ENCODE measurements at regions not wholly inside any gene's neighbourhood (a gene's known extent, or its start where the extent isn't known, plus 50 kb on each side); places are given as distances from the start of the nearest gene placed in this dataset.

DNA sequence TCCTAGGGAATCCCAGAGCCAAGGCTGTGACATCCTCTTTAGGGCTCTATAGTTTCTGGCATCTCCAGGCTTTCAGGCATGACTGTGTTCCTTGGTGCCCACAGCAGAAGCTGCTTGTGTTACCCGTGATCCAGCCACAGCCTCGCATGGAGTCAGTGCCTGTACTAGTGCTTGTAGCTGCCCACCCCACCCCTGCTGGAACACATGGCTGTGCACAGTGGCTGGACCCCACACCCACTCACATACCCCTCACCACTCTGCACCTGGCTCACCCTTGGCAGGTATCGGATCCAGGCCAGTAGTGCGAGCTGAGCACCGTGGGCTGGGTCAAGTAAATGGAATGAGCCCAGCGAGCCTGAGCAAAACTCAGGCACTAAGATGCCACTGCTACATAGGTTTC, 934.7 kb upstream of the PRMT6 start:
- TF ChIP-seq, protein P1, sequence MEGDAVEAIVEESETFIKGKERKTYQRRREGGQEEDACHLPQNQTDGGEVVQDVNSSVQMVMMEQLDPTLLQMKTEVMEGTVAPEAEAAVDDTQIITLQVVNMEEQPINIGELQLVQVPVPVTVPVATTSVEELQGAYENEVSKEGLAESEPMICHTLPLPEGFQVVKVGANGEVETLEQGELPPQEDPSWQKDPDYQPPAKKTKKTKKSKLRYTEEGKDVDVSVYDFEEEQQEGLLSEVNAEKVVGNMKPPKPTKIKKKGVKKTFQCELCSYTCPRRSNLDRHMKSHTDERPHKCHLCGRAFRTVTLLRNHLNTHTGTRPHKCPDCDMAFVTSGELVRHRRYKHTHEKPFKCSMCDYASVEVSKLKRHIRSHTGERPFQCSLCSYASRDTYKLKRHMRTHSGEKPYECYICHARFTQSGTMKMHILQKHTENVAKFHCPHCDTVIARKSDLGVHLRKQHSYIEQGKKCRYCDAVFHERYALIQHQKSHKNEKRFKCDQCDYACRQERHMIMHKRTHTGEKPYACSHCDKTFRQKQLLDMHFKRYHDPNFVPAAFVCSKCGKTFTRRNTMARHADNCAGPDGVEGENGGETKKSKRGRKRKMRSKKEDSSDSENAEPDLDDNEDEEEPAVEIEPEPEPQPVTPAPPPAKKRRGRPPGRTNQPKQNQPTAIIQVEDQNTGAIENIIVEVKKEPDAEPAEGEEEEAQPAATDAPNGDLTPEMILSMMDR (IDR thresholded peaks at IDR 0.05; ENCODE audit: low read length, missing control alignments) = no peak
- no peak overlapping the region for H3K4me3 ChIP-seq (replicated peaks; ENCODE audit: low read depth, low read length)
- DNase-seq (ENCODE audit: low read depth) = no peak

GRCh38 chr1:106134561-106134960, 921.9 kb upstream of the PRMT6 start:
- H3K4me3 ChIP-seq (replicated peaks; ENCODE audit: low read depth, low read length) = no peak overlapping the region
- no peak for DNase-seq (ENCODE audit: low read depth)
- TF ChIP-seq, protein P1 (IDR thresholded peaks at IDR 0.05; ENCODE audit: low read length, missing control alignments) = no peak

- DNase-seq (ENCODE audit: low read depth) = no peak
- H3K4me3 ChIP-seq (replicated peaks; ENCODE audit: low read depth, low read length) = no peak overlapping the region
- TF ChIP-seq, protein P1 (IDR thresholded peaks at IDR 0.05; ENCODE audit: low read length, missing control alignments) = no peak
Observed at GRCh38 chr1:106173101-106173500, 883.4 kb upstream of the PRMT6 start.

DNA sequence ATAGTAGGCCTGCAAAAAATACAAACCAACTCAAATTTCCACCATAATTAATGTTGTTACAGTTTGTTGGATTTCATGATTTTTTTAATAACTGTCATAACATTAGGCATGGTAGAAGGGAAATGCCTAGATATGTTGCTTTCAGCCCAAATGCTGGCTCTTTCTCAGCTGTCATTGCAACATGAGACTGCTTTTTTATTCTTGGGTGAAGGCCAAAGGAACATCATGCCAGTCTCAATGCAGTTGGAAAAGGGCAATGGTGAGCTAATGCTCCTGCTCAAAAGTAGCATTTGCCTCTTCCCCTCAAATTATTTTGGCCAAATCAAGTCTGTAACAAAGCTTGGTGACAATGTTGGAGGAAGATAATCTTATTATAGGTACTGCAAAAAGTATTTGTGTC, 877.7 kb upstream of the PRMT6 start:
- DNase-seq (ENCODE audit: low read depth) = no peak
- H3K4me3 ChIP-seq (replicated peaks; ENCODE audit: low read depth, low read length) = no peak overlapping the region
- TF ChIP-seq, protein P1 (IDR thresholded peaks at IDR 0.05; ENCODE audit: low read length, missing control alignments) = no peak

DNA sequence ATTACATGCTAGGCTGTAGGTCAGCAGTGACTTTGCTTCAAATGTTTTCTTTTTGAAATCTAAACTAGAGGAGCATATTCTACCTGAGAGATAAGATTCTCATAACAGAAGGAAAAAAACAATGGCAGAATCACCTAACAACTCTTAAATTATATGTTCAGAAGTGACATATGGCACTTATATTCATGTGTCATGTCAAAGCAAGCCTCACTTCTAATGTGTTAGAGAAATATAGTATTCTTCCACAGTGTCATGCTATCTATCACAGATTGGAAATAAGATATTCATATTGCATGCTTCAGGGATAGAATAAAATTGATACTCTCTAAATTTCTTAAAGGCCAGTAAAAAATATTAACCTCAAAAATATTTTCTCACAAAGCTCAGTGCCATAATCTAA, 874.6 kb upstream of the PRMT6 start:
- H3K4me3 ChIP-seq (replicated peaks; ENCODE audit: low read depth, low read length) = no peak overlapping the region
- no peak for DNase-seq (ENCODE audit: low read depth)
- TF ChIP-seq, protein P1 (IDR thresholded peaks at IDR 0.05; ENCODE audit: low read length, missing control alignments) = no peak

GRCh38 chr1:106185089-106185488, 871.4 kb upstream of the PRMT6 start:
- H3K4me3 ChIP-seq (replicated peaks; ENCODE audit: low read depth, low read length) = no peak overlapping the region
- TF ChIP-seq, protein P1 (IDR thresholded peaks at IDR 0.05; ENCODE audit: low read length, missing control alignments) = no peak
- no peak for DNase-seq (ENCODE audit: low read depth)

DNA sequence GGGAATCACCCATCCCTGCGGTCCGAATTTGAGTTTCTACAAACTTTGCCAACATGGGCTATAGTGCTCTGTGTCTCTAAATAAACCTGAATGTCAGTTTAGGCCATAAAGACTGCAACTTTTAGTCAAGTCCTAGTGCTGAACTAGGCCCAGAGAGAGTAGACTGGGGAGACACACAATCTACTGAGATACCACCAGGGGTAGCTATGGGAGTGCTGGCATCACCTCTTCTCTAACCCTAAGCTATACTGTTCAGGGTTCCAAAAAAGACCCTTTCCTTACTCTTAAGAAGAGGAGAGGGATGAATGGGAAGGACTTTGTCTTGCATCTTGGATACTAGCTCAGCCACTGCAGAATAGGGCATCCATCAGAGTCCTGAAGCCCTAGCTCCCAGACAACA, 866.7 kb upstream of the PRMT6 start:
- no peak for DNase-seq (ENCODE audit: low read depth)
- TF ChIP-seq, protein P1 (IDR thresholded peaks at IDR 0.05; ENCODE audit: low read length, missing control alignments) = no peak
- no peak overlapping the region for H3K4me3 ChIP-seq (replicated peaks; ENCODE audit: low read depth, low read length)
